ENCODE measurements at regions not wholly inside any gene's neighbourhood (a gene's known extent, or its start where the extent isn't known, plus 50 kb on each side); places are given as distances from the start of the nearest gene placed in this dataset.
"Not testable (repeated sequence)": the region's sequence is repeated elsewhere in the genome, so short reads cannot be mapped to it uniquely, and the experiment has no call there.

GRCh38 chr9:135275571-135276289, 188.3 kb downstream of the OLFM1 start:
- DNase-seq (ENCODE audit: low read depth in 3 of 3), result no peak

- no peak for DNase-seq (ENCODE audit: low read depth in 3 of 3)
These were observed 190.0 kb downstream of the OLFM1 start for GRCh38 chr9:135277219-135278201.

- DNase-seq (ENCODE audit: low read depth in 3 of 3), result no peak
These were observed 191.1 kb downstream of the OLFM1 start for GRCh38 chr9:135278586-135278985.

GRCh38 chr9:135279385-135279784, 191.9 kb downstream of the OLFM1 start:
- no peak for DNase-seq (ENCODE audit: low read depth in 3 of 3)

DNA sequence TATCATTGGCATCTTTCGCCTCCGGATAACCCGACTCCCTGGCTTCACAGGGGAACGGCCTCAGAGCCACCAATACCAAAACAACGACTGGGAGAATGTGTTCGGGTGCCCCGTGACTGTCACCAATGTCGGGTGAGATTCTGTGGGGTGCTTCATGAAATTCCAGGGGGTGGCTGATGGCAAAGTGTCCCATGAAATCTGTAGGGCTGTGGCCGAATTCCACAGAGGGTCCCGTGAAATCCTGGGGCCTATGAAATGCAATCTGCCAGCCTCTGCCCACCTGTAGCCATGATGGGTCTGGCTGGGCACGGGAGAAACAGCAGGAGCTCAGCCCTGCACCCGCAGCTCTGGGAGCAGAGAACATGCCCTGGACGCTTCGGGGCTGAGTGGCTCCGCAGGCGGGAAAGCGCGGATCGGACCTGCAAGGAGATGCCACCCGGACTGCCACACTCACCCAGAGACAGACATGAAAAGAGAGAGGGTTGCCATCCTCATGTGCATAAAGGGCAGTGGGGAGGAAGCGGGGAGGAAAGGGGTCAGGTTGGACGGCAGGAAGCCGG, 192.4 kb downstream of the OLFM1 start:
- no peak for DNase-seq (ENCODE audit: low read depth in 3 of 3)

DNA sequence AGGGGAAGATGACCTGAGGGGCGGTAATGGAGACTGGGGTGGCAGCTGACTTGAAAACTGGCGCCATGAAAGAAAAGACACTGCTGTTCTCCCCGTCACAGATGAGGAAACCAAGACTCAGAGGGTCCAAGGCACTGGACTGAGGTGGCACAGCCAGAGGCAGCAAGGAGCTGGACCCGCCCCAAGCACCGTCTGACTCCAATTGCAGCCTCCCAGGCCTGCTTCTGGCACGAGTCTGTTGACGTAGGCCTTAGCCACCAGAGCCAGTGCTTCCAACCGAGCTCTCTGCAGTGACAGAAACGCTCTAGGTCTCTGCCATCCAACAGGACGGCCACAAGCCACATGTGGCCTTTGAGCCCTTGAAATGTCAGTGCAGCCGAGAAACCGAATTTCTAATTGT, 193.2 kb downstream of the OLFM1 start:
- DNase-seq (ENCODE audit: low read depth in 3 of 3), result no peak

- no peak for DNase-seq (ENCODE audit: low read depth in 3 of 3)
These were observed 193.7 kb downstream of the OLFM1 start for GRCh38 chr9:135281151-135281550.

GRCh38 chr9:135281791-135282737, 194.6 kb downstream of the OLFM1 start:
- no peak for DNase-seq (ENCODE audit: low read depth in 3 of 3)

- DNase-seq (ENCODE audit: low read depth in 3 of 3), result no peak
These were observed 195.3 kb downstream of the OLFM1 start for GRCh38 chr9:135282808-135283207.

DNA sequence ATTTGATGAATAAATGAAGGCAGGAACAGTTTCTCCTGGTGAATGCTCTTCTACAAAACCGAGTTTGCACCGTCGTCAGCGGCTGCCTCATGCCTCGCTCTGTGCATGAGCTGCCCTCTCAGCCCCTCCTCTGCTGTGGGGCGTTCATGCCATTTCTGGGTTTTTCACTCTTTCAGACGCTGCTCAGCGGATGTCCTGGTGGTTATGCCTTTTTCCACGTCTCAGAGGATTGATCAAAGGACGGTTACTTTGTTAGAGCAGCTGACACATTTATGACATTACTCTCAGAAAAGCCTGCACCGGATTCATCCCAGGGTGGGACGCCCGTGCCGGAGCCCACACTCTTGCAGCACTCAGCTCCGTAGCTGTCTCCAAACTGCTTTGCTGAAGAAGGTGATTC, 195.9 kb upstream of the PPP1R26 start:
- DNase-seq (ENCODE audit: low read depth in 3 of 3), result no peak

DNA sequence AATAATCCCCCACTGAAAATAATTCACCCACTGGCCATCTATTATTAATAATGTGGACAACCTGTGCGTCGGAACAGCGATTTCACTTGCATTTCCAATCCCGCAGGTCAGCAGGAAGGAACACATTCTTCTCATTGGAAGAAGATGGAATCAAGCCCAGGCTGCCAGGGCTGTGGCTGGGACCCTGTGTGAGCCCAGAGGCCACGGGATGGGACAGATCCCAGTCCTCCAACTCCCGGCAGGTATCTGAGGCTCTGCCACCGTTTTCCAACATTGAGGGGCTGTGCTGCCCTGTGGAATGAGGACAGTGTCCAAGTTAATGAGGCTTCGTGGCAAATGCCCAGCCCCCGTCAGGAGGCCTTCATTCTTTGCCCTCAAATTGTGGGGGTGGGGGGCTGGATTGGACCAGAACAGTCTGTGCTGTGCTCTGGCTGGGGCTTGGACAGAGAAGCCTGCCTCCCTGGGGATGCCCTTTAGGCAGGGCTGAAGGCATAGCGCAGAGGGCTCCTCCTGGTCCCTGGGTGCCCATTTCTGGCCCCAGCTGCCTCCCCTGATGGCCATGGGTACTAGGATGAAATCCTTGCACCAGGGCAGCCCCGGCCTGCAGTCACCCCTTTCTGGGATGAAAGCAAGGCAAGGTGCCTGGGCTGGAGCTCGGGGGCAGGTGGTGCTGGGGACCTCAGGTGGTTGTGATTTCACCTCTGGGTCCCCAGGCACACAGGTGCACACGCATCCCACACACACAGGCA, 195.0 kb upstream of the PPP1R26 start:
- no peak for DNase-seq (ENCODE audit: low read depth in 3 of 3)

- not testable (repeated sequence) for DNase-seq (ENCODE audit: low read depth in 3 of 3)
These were observed 193.2 kb upstream of the PPP1R26 start for GRCh38 chr9:135286187-135286925.

GRCh38 chr9:135286961-135287360, 192.6 kb upstream of the PPP1R26 start:
- DNase-seq (ENCODE audit: low read depth in 3 of 3), result no peak

DNA sequence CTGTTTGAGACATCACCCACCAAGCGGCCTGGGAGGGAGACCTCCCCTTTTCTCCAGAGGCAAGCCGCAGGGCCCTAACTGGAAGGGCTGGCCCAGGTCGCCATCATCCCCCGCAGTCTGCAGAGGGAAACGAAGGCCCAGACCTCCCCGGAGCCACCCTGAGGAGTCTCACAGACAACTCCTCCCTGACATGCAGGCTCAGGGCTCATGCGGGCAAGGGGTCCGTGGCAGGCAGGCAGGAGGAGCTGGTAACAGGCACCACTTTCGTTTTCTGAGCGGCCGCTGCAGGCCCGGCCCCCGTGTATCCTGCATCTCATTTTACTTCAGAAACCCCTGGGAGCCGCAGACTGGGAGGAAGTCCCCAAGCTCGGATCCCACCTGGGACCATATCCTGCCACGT, 192.0 kb upstream of the PPP1R26 start:
- no peak for DNase-seq (ENCODE audit: low read depth in 3 of 3)

DNA sequence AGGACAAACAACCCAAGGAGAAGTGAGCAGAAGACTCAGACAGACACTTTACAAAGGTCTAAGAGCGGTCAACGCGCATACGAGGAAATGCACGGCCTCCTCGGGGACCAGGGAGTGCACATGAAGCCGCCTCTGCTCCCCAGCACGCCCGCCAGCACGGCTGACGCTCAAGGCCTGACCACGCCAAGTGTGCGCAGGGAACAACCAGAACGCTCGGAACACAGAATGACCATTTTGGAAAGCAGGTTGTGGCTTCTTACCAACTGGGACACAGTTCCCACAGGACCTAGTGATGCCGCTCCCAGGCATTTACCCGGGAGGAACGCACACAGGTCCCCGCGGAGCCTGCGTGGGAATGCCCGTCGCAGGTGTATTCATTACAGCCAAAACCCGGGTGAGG, 191.5 kb upstream of the PPP1R26 start:
- DNase-seq (ENCODE audit: low read depth in 3 of 3), result no peak

GRCh38 chr9:135289081-135289491, 190.5 kb upstream of the PPP1R26 start:
- no peak for DNase-seq (ENCODE audit: low read depth in 3 of 3)

DNA sequence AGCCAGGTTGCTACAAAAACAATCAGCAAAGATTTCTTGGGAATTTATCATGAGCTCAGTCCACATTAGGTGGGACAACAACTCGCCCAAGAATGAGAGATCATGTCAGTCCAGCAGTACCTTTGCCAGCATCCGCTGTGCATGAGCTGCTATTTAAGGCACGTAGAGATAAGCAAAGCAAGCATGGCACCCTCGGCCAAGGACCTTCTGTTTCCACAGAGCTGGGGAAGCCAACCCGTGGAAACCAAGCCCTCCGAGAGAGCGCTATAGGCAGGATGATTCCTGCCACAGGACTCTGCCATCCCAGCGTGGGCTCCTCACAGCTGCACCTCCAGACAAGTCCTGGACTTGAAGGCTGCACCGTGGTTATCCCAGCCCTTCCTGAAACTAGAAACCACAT, 189.5 kb upstream of the PPP1R26 start:
- DNase-seq (ENCODE audit: low read depth in 3 of 3), result no peak

DNA sequence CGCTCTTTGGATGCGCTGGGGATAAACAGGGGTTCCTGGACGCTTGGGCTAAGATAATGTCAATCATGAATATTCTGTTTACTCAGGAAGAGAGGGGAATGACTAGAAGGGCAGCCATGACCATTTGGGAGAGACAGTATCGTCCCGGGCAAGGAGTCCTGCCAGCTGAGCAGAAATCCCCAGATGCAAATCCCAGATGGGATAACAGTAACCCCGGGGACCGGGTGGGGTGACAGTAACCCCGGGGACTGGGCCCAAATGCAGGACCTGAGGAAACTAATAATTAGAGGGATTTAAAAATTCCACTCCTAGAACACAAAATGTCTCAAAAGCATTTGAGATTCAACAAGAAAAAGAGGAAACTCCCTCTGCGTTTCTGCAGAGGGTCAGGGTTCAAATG, 189.0 kb upstream of the PPP1R26 start:
- no peak for DNase-seq (ENCODE audit: low read depth in 3 of 3)

DNA sequence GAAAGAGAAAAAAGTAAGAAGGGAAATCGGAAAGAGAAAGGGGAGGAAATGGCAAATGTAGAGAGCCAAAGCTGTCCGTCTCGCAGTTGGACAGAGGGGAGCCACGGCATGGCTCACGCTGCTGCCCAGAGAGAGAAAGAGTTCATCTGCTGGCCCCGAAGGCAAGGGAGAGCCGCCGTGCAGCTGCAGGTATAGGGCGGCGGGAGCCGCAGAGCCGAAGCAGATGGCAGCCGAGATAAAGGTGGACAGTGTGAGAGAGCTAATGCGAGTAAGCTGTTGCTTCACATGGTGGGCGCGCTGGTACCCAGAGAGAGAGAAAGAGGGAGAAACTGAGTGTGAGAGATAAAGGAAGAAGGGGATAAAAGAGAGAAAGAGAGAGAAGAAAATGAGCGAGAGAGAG, 188.4 kb upstream of the PPP1R26 start:
- no peak for DNase-seq (ENCODE audit: low read depth in 3 of 3)

DNA sequence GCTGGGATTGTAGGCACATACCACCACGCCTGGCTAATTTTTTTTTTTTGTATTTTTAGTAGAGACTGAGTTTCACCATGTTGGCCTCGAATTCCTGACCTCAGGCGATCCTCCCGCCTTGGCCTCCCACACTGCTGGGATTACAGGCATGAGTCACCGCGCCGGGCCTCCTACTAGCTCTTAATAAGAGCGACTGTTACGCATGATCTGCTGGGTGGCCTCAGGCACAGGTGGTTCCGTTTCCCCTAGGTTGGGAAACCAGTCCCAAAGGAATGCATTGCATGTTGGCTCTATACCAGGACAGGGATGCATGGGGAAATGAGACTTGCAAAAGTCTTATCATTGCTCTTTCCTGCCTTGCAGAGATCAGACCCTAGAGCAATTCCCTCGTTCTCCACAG, 184.7 kb upstream of the PPP1R26 start:
- no peak for DNase-seq (ENCODE audit: low read depth in 3 of 3)
